Naive thymus-derived CD8-positive, alpha-beta T cell (primary cell): ENCODE measurements at regions not wholly inside any gene's neighbourhood (a gene's known extent, or its start where the extent isn't known, plus 50 kb on each side); places are given as distances from the start of the nearest gene placed in this dataset.

Experiments
- ATAC-seq, 2 donors: fragments of 150-1000 bp; cut with Tn5 transposase in 1 of 2; sonication (Bioruptor Pico), chemical (Tn5 transposase) in 1 of 2; 1 replicate in 1 of 2; 2 replicates in 1 of 2; pipeline ENCODE4 v1.10.0; 2021; ENCODE audit warnings: mild to moderate bottlenecking in 2 of 2, moderate library complexity in 2 of 2
- POLR2A ChIA-PET: fragments of 350-600 bp; sonication (Branson Sonifier 250); formaldehyde crosslinking; loops from one replicate; lab custom pipeline; 2021; ENCODE audit warnings: antibody characterized with exemption; lab: Charles Lee
- DNase-seq, 10 donors: peaks; one replicate each; pipeline versions ENCODE4 v3.0.0 to v3.0.0-alpha.2; 2020 to 2022
- H3K27ac Mint-ChIP-seq, 10 donors: one replicate each; pipeline ENCODE4 v1.8.0; 2020 to 2022; ENCODE audit warnings: mild to moderate bottlenecking in 10 of 10, mixed read lengths in 10 of 10, moderate library complexity in 4 of 10, inconsistent platforms in 1 of 10
- H3K27me3 Mint-ChIP-seq, 5 donors: one replicate each; pipeline ENCODE4 v1.8.0; 2021 to 2022; ENCODE audit warnings: mixed read lengths in 5 of 5
- H3K36me3 Mint-ChIP-seq, 3 donors: one replicate each; pipeline ENCODE4 v1.8.0; 2020 to 2022; ENCODE audit warnings: mixed read lengths in 3 of 3, mild to moderate bottlenecking in 2 of 3, inconsistent platforms in 1 of 3
- H3K4me1 Mint-ChIP-seq, 4 donors: one replicate each; pipeline ENCODE4 v1.8.0; 2021 to 2022; ENCODE audit warnings: mixed read lengths in 4 of 4
- H3K4me3 Mint-ChIP-seq, 10 donors: one replicate each; pipeline ENCODE4 v1.8.0; 2020 to 2022; ENCODE audit warnings: mild to moderate bottlenecking in 10 of 10, mixed read lengths in 10 of 10, moderate library complexity in 6 of 10, inconsistent platforms in 1 of 10
- H3K9me3 Mint-ChIP-seq, 9 donors: one replicate each; pipeline ENCODE4 v1.8.0; 2020 to 2022; ENCODE audit warnings: mixed read lengths in 9 of 9, mild to moderate bottlenecking in 3 of 9, inconsistent platforms in 1 of 9, moderate library complexity in 1 of 9

- Mint-ChIP-seq H3K4me3 (no peak overlapping the region), H3K27me3 (peaks cover 2 to 22% (median 11%) of the 10 kb centered on the region in 5 donors), H3K9me3 (no peaks in the 10 kb centered on the region), H3K36me3 (no peaks in the 10 kb centered on the region), H3K4me1 (peaks cover 0 to 4% (median 0%) of the 10 kb centered on the region in 4 donors), H3K27ac (peak overlapping the region in 1 of 10 donors; percentile 58)
- POLR2A ChIA-PET, result no interaction called here
- DNase-seq (no peak), ATAC-seq (no peak)
Measured at GRCh38 chr10:62561151-62561550, 187.0 kb downstream of the ZNF365 start.

- peaks cover 2 to 14% (median 11%) of the 10 kb centered on the region in 5 donors for H3K27me3 Mint-ChIP-seq
- H3K4me3 Mint-ChIP-seq, result no peak overlapping the region
- DNase-seq (no peak), ATAC-seq (no peak)
- H3K4me1 Mint-ChIP-seq, result peaks cover 0 to 4% (median 0%) of the 10 kb centered on the region in 4 donors
- H3K9me3 Mint-ChIP-seq, result no peaks in the 10 kb centered on the region
- H3K27ac Mint-ChIP-seq, result no peak overlapping the region
- H3K36me3 Mint-ChIP-seq, result no peaks in the 10 kb centered on the region
- POLR2A ChIA-PET, result interaction anchor here (0.7 kb wide), 2 partner anchors 20 to 660 kb away, joined by 3 to 4 read pairs; no protein-coding TSS in a partner anchor
Measured at GRCh38 chr10:62562101-62562500, 187.9 kb downstream of the ZNF365 start.

GRCh38 chr10:62562795-62563194, 188.6 kb downstream of the ZNF365 start:
- Mint-ChIP-seq H3K4me3 (no peak overlapping the region), H3K27me3 (peaks cover 2 to 13% (median 9%) of the 10 kb centered on the region in 5 donors), H3K36me3 (no peaks in the 10 kb centered on the region), H3K27ac (no peak overlapping the region), H3K4me1 (peaks cover 0 to 4% (median 0%) of the 10 kb centered on the region in 4 donors), H3K9me3 (no peaks in the 10 kb centered on the region)
- DNase-seq (no peak), ATAC-seq (no peak)
- POLR2A ChIA-PET, result interaction anchor here (0.7 kb wide), 1 partner anchor 661 kb away, joined by 3 read pairs; no protein-coding TSS in a partner anchor

GRCh38 chr10:62573929-62574328, 199.8 kb downstream of the ZNF365 start:
- Mint-ChIP-seq H3K4me3 (no peak overlapping the region), H3K27me3 (peaks cover 3 to 23% (median 6%) of the 10 kb centered on the region in 5 donors), H3K9me3 (no peaks in the 10 kb centered on the region), H3K36me3 (peaks cover 0 to 2% (median 0%) of the 10 kb centered on the region in 3 donors), H3K4me1 (peaks cover 0 to 1% (median 0%) of the 10 kb centered on the region in 4 donors), H3K27ac (no peak overlapping the region)
- POLR2A ChIA-PET, result no interaction called here
- no peak for DNase-seq
- no peak for ATAC-seq

- H3K9me3 Mint-ChIP-seq, result peaks cover 0 to 1% (median 0%) of the 10 kb centered on the region in 9 donors
- peaks cover 0 to 2% (median 0%) of the 10 kb centered on the region in 3 donors for H3K36me3 Mint-ChIP-seq
- H3K27me3 Mint-ChIP-seq, result peaks cover 4 to 19% (median 6%) of the 10 kb centered on the region in 5 donors
- no peak for DNase-seq
- H3K4me1 Mint-ChIP-seq, result no peaks in the 10 kb centered on the region
- H3K4me3 Mint-ChIP-seq, result no peak overlapping the region
- no peak overlapping the region for H3K27ac Mint-ChIP-seq
- POLR2A ChIA-PET, result no interaction called here
- ATAC-seq, result no peak
Measured at GRCh38 chr10:62577076-62577475, 202.9 kb downstream of the ZNF365 start.

- peaks cover 2 to 12% (median 4%) of the 10 kb centered on the region in 5 donors for H3K27me3 Mint-ChIP-seq
- POLR2A ChIA-PET, result no interaction called here
- H3K4me1 Mint-ChIP-seq, result no peaks in the 10 kb centered on the region
- ATAC-seq, result no peak
- no peak overlapping the region for H3K4me3 Mint-ChIP-seq
- H3K27ac Mint-ChIP-seq, result no peak overlapping the region
- H3K36me3 Mint-ChIP-seq, result peaks cover 0 to 2% (median 0%) of the 10 kb centered on the region in 3 donors
- H3K9me3 Mint-ChIP-seq, result peaks cover 0 to 1% (median 0%) of the 10 kb centered on the region in 9 donors
- no peak for DNase-seq
Measured at GRCh38 chr10:62577666-62578291, 203.6 kb downstream of the ZNF365 start.

GRCh38 chr10:62578301-62578700, 204.1 kb downstream of the ZNF365 start:
- Mint-ChIP-seq H3K27ac (no peak overlapping the region), H3K36me3 (peaks cover 0 to 2% (median 0%) of the 10 kb centered on the region in 3 donors), H3K9me3 (peaks cover 0 to 1% (median 0%) of the 10 kb centered on the region in 9 donors), H3K27me3 (peaks cover 2 to 10% (median 4%) of the 10 kb centered on the region in 5 donors), H3K4me1 (no peaks in the 10 kb centered on the region), H3K4me3 (no peak overlapping the region)
- no peak for DNase-seq
- no peak for ATAC-seq
- POLR2A ChIA-PET, result no interaction called here

- Mint-ChIP-seq H3K36me3 (peaks cover 0 to 2% (median 0%) of the 10 kb centered on the region in 3 donors), H3K9me3 (peaks cover 0 to 1% (median 0%) of the 10 kb centered on the region in 9 donors), H3K4me3 (no peak overlapping the region), H3K27ac (no peak overlapping the region), H3K27me3 (peaks cover 2 to 10% (median 4%) of the 10 kb centered on the region in 5 donors), H3K4me1 (no peaks in the 10 kb centered on the region)
- no peak for DNase-seq
- ATAC-seq, result no peak
- POLR2A ChIA-PET, result no interaction called here
Measured at GRCh38 chr10:62578916-62579315, 204.7 kb downstream of the ZNF365 start.

- peaks cover 0 to 1% (median 0%) of the 10 kb centered on the region in 9 donors for H3K9me3 Mint-ChIP-seq
- H3K36me3 Mint-ChIP-seq, result peaks cover 0 to 2% (median 0%) of the 10 kb centered on the region in 3 donors
- H3K27me3 Mint-ChIP-seq, result peaks cover 0 to 4% (median 3%) of the 10 kb centered on the region in 5 donors
- POLR2A ChIA-PET, result no interaction called here
- no peak overlapping the region for H3K27ac Mint-ChIP-seq
- no peak overlapping the region for H3K4me3 Mint-ChIP-seq
- H3K4me1 Mint-ChIP-seq, result no peaks in the 10 kb centered on the region
- DNase-seq, result no peak
- no peak for ATAC-seq
Measured at GRCh38 chr10:62580396-62580795, 206.2 kb downstream of the ZNF365 start.

GRCh38 chr10:62581351-62581750, 207.2 kb downstream of the ZNF365 start:
- Mint-ChIP-seq H3K9me3 (peaks cover 0 to 1% (median 0%) of the 10 kb centered on the region in 9 donors), H3K4me1 (no peaks in the 10 kb centered on the region), H3K27me3 (peaks cover 0 to 4% (median 0%) of the 10 kb centered on the region in 5 donors), H3K36me3 (peaks cover 0 to 2% (median 0%) of the 10 kb centered on the region in 3 donors), H3K27ac (peak overlapping the region in 1 of 10 donors; percentile 11), H3K4me3 (no peak overlapping the region)
- DNase-seq, result no peak
- POLR2A ChIA-PET, result no interaction called here
- ATAC-seq, result no peak

- H3K36me3 Mint-ChIP-seq, result peaks cover 0 to 2% (median 0%) of the 10 kb centered on the region in 3 donors
- no peak overlapping the region for H3K4me3 Mint-ChIP-seq
- ATAC-seq (no peak), DNase-seq (no peak)
- POLR2A ChIA-PET, result interaction anchor here (0.6 kb wide), 1 partner anchor 20 kb away, joined by 4 read pairs; no protein-coding TSS in a partner anchor
- H3K4me1 Mint-ChIP-seq, result no peaks in the 10 kb centered on the region
- H3K9me3 Mint-ChIP-seq, result peaks cover 0 to 1% (median 0%) of the 10 kb centered on the region in 9 donors
- peaks cover 0 to 4% (median 0%) of the 10 kb centered on the region in 5 donors for H3K27me3 Mint-ChIP-seq
- peak overlapping the region in 1 of 10 donors; percentile 11 for H3K27ac Mint-ChIP-seq
Measured at GRCh38 chr10:62582101-62582705, 208.0 kb downstream of the ZNF365 start.

GRCh38 chr10:62582804-62583208, 208.6 kb downstream of the ZNF365 start:
- DNase-seq, result no peak
- H3K27ac Mint-ChIP-seq, result no peak overlapping the region
- no peak for ATAC-seq
- no peaks in the 10 kb centered on the region for H3K4me1 Mint-ChIP-seq
- peaks cover 0 to 4% (median 0%) of the 10 kb centered on the region in 5 donors for H3K27me3 Mint-ChIP-seq
- peaks cover 0 to 2% (median 0%) of the 10 kb centered on the region in 3 donors for H3K36me3 Mint-ChIP-seq
- H3K9me3 Mint-ChIP-seq, result peaks cover 0 to 1% (median 0%) of the 10 kb centered on the region in 9 donors
- H3K4me3 Mint-ChIP-seq, result no peak overlapping the region
- POLR2A ChIA-PET, result no interaction called here
